ENCODE measurements at regions not wholly inside any gene's neighbourhood (a gene's known extent, or its start where the extent isn't known, plus 50 kb on each side); places are given as distances from the start of the nearest gene placed in this dataset.

DNA sequence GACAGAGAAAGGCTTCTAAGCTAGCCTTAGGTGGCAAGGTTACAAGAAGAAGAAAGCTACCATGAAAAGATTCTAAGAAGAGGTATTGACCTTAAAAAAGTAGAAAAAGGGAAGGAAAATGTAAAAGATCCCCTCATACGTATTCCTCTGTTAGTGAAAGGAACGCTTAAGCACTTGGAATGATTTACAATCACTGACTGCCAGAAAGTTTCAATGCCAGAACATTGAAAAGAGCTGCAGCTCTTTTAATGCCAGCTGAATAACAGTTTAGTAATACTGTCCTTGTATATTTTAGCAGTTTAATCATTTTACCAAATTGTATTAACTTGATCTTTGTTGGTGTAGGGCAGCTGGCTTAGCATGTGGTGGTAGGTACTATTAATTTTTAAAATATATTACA lies 650.7 kb downstream of the FAM181B start:
- no peaks in the 10 kb centered on the region for H3K9me3 ChIP-seq
- intact Hi-C loops (cut with DNase I): no loop called here
- no peaks in the 10 kb centered on the region for H3K36me3 ChIP-seq
- H3K27me3 ChIP-seq: no peaks in the 10 kb centered on the region
- 23 to 42% methylated on average over 2 of the region's 2 CpGs for WGBS, 2 donors
- H3K4me1 ChIP-seq: no peaks in the 10 kb centered on the region
- H3K4me3 ChIP-seq: no peak overlapping the region
- H3K27ac ChIP-seq: no peak overlapping the region
- TF ChIP-seq EP300 (IDR thresholded peaks at IDR 0.05): no peak
- no peak for TF ChIP-seq CTCF (IDR thresholded peaks at IDR 0.05)
- no peak for TF ChIP-seq POLR2A (IDR thresholded peaks at IDR 0.05)
- no peak for TF ChIP-seq POLR2AphosphoS5 (IDR thresholded peaks at IDR 0.05)
- DNase-seq: no peak

DNA sequence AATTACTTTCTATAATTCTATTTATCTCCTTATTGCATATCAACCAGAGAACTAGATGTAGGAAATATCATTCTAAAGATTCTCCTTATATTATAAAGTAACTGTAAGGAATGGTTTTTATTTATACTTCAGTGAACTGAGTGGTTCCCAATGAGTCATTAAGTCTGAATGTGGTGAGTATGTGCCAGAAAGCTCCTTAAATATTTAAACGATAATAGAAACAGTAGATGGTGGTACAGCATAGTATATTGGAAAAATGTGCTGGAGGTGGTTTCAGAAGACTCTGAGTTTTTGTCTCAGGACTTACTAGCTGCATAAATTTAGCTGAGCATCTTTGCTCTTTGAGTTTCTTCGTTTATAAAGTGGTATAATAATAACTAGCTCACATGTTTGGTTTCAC lies 653.5 kb downstream of the FAM181B start:
- Histone ChIP-seq H3K4me1 (no peaks in the 10 kb centered on the region), H3K9me3 (no peaks in the 10 kb centered on the region), H3K36me3 (no peaks in the 10 kb centered on the region), H3K27ac (no peak overlapping the region), H3K4me3 (no peak overlapping the region), H3K27me3 (no peaks in the 10 kb centered on the region)
- intact Hi-C loops (cut with DNase I): no loop called here
- DNase-seq: no peak
- 52 to 74% methylated on average over 2 of the region's 2 CpGs for WGBS, 2 donors
- TF ChIP-seq CTCF (IDR thresholded peaks at IDR 0.05) (no peak), EP300 (IDR thresholded peaks at IDR 0.05) (no peak), POLR2A (IDR thresholded peaks at IDR 0.05) (no peak), POLR2AphosphoS5 (IDR thresholded peaks at IDR 0.05) (no peak)

DNA sequence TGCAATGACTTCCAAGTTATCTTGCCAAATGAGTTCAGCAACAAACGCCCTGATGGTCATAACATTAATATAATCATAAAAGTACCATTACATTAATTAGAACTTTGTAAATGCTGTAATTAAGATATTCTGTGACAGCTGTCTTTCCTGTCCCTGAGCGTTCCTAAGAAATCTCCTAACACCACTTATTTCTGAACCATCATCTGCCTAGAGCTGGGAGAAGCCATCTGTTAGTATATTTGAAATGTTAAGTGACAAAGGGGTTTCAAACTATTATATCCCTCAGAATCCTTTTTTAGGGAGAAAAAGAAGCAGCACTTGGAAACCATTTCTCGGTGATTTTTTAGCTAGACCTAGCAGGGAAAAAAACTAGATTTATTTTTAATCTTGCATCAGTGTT lies 657.5 kb downstream of the FAM181B start:
- DNase-seq: no peak
- no peaks in the 10 kb centered on the region for H3K4me1 ChIP-seq
- TF ChIP-seq CTCF (IDR thresholded peaks at IDR 0.05) (no peak), POLR2AphosphoS5 (IDR thresholded peaks at IDR 0.05) (no peak), EP300 (IDR thresholded peaks at IDR 0.05) (no peak), POLR2A (IDR thresholded peaks at IDR 0.05) (no peak)
- intact Hi-C loops (cut with DNase I): no loop called here
- no peak overlapping the region for H3K4me3 ChIP-seq
- H3K27me3 ChIP-seq: no peaks in the 10 kb centered on the region
- H3K9me3 ChIP-seq: no peaks in the 10 kb centered on the region
- no peaks in the 10 kb centered on the region for H3K36me3 ChIP-seq
- H3K27ac ChIP-seq: no peak overlapping the region
- 60 to 78% methylated on average over 3 of the region's 3 CpGs for WGBS, 2 donors

DNA sequence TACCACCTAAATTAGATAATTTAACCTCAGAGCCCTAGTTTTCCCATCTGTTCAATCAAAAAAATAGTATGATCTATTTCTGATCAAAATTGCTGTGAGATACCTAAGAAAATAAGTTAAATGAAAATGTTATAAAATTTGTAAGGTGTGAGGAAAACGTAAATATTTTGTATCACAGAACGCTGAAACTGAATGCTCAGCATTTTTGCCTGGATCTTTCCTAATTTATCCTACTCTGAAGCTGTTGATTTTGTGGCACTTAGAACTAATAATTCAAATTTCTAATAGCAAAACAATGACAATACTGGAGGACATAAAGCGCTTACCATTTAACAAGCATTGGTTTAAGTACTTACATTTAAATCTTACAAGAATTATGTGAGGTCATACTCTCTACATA lies 674.2 kb downstream of the FAM181B start:
- WGBS, 2 donors: 83 to 92% methylated on average over 3 of the region's 3 CpGs
- TF ChIP-seq POLR2A (IDR thresholded peaks at IDR 0.05): no peak
- no peak for TF ChIP-seq POLR2AphosphoS5 (IDR thresholded peaks at IDR 0.05)
- no peak for TF ChIP-seq EP300 (IDR thresholded peaks at IDR 0.05)
- no peak for TF ChIP-seq CTCF (IDR thresholded peaks at IDR 0.05)
- Histone ChIP-seq H3K27ac (no peak overlapping the region), H3K27me3 (no peaks in the 10 kb centered on the region), H3K36me3 (no peaks in the 10 kb centered on the region), H3K4me1 (no peaks in the 10 kb centered on the region), H3K9me3 (no peaks in the 10 kb centered on the region), H3K4me3 (no peak overlapping the region)
- DNase-seq: no peak
- intact Hi-C loops (cut with DNase I): no loop called here

DNA sequence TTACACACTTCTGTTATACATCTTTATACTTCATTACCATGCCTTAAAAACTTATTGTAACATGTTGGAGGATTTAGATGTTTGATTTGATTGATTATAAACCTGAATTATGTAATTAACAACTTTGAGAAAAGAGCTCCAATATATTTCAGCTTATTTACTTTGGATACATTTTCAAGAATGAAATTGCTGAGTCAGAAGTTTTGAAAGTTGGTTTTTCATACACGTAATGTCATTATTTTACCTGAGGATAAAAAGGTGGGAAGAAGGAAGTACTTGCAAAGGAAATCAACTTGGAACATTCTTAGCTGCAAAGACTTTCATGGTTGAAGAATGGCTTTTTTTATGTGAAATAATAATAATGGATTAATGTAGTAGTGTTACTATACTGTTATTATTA lies 677.2 kb downstream of the FAM181B start:
- no peak for TF ChIP-seq POLR2AphosphoS5 (IDR thresholded peaks at IDR 0.05)
- WGBS, 2 donors: 57 to 85% methylated on average over 1 of the region's 1 CpG
- intact Hi-C loops (cut with DNase I): no loop called here
- Histone ChIP-seq H3K27me3 (no peaks in the 10 kb centered on the region), H3K4me1 (no peaks in the 10 kb centered on the region), H3K9me3 (no peaks in the 10 kb centered on the region), H3K27ac (no peak overlapping the region), H3K4me3 (no peak overlapping the region), H3K36me3 (no peaks in the 10 kb centered on the region)
- DNase-seq: no peak

Data from sigmoid colon (tissue), 6 donors.